ENCODE measurements at regions not wholly inside any gene's neighbourhood (a gene's known extent, or its start where the extent isn't known, plus 50 kb on each side); places are given as distances from the start of the nearest gene placed in this dataset.

- no peak for TF ChIP-seq GATA2 (IDR thresholded peaks at IDR 0.05; ENCODE audit: low read depth, low read length)
- TF ChIP-seq GATA3 (IDR thresholded peaks at IDR 0.05; ENCODE audit: low read depth, low read length): no peak
Measured at GRCh38 chr13:40470660-40471059, 195.8 kb downstream of the FOXO1 start.

All from SH-SY5Y (cell line).